NB4 (cell line): ENCODE measurements at regions not wholly inside any gene's neighbourhood (a gene's known extent, or its start where the extent isn't known, plus 50 kb on each side); places are given as distances from the start of the nearest gene placed in this dataset.

Source experiments
- DNase-seq: peaks from one replicate; pipeline ENCODE4 v3.0.0; 2010; ENCODE audit warnings: low read depth
- H3K4me3 ChIP-seq: one replicate; pipeline ENCODE4 v1.5.1; 2011; ENCODE audit warnings: mild to moderate bottlenecking, low read depth, low read length, moderate library complexity
- MYC ChIP-seq: IDR thresholded peaks from 2 replicates; pipeline ENCODE4 v1.6.1; 2011; ENCODE audit warnings: low read depth, low read length
- POLR2A ChIP-seq: IDR thresholded peaks from 2 replicates; pipeline ENCODE4 v1.6.1; 2011; ENCODE audit warnings: mild to moderate bottlenecking; ENCODE audit not compliant: insufficient read length; ENCODE audit errors: extremely low read depth
- TF ChIP-seq, protein P1 (sequence below): IDR thresholded peaks from 2 replicates; pipeline ENCODE4 v1.6.1; 2011; ENCODE audit warnings: low read depth, low read length
- TF ChIP-seq, protein P2 (sequence below): IDR thresholded peaks from one replicate; pipeline ENCODE4 v1.5.1; 2012; ENCODE audit warnings: low read depth, low read length

DNA sequence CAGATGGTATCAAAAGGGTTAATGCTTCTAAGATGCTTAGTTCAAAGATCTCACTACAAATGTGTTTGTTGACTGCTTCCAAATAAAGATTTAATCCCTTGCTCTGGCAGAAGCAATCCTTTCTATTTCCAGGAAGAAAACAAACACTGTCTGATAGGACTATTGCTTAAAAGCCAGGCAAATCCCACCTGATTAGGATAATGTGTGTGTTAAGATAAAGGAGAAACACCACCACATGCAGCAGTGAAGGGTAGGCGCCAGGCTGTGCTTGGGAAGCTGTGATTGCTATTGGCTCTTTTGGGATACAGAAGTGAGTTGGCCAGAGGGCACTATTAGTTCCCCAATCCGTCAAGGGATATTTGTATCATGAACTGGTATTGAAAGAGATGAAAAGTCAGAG, 62.8 kb upstream of the LRCH1 start:
- H3K4me3 ChIP-seq = no peak overlapping the region
- DNase-seq = no peak
- TF ChIP-seq, protein P1, sequence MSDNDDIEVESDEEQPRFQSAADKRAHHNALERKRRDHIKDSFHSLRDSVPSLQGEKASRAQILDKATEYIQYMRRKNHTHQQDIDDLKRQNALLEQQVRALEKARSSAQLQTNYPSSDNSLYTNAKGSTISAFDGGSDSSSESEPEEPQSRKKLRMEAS = no peak
- TF ChIP-seq, protein P2, sequence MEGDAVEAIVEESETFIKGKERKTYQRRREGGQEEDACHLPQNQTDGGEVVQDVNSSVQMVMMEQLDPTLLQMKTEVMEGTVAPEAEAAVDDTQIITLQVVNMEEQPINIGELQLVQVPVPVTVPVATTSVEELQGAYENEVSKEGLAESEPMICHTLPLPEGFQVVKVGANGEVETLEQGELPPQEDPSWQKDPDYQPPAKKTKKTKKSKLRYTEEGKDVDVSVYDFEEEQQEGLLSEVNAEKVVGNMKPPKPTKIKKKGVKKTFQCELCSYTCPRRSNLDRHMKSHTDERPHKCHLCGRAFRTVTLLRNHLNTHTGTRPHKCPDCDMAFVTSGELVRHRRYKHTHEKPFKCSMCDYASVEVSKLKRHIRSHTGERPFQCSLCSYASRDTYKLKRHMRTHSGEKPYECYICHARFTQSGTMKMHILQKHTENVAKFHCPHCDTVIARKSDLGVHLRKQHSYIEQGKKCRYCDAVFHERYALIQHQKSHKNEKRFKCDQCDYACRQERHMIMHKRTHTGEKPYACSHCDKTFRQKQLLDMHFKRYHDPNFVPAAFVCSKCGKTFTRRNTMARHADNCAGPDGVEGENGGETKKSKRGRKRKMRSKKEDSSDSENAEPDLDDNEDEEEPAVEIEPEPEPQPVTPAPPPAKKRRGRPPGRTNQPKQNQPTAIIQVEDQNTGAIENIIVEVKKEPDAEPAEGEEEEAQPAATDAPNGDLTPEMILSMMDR = no peak
- TF ChIP-seq MYC (no peak), POLR2A (no peak)

DNA sequence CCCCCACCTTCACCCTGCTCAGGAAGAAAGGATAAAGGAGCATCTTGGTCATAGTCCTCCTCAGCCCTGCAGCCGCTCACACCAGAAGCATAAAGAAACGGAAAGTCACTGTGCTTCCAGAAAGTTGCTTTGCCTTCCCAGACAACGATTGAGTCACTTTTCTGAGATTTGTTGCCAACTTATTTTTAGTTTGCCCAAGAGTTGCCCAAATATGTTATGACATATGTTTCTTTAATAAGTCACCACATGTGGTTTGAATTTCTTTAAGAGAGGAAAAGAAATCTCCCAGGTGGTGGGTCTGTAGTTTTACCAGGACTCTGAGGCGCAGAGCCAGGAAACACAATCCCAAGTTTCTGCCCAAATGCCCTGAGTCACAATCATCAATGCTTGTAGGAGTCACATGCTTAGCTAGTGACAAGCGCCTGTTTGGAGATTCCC, 63.4 kb upstream of the LRCH1 start:
- H3K4me3 ChIP-seq = no peak overlapping the region
- TF ChIP-seq MYC (no peak), POLR2A (no peak)
- TF ChIP-seq, protein P2 = no peak
- TF ChIP-seq, protein P1 = no peak
- no peak for DNase-seq

DNA sequence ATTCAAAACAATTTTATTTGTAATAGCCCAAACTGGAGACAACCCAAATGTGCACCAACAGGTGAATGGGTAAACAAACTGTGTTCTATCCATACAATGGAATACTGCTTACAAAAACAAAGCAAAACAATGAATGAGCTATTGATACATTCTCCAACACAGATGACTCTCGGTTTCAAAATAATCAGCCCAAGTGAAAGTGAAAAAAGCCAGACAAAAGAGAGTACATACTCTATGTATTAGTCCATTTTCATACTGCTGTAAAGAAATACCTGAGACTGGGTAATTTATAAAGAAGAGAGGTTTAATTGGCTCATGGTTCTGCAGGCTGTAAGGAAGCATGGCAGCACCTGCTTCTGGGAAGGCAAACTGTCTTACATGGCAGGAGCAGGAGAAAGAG, 65.2 kb upstream of the LRCH1 start:
- TF ChIP-seq, protein P2 = no peak
- TF ChIP-seq MYC = no peak
- no peak for TF ChIP-seq POLR2A
- TF ChIP-seq, protein P1 = no peak
- DNase-seq = no peak
- no peak overlapping the region for H3K4me3 ChIP-seq

DNA sequence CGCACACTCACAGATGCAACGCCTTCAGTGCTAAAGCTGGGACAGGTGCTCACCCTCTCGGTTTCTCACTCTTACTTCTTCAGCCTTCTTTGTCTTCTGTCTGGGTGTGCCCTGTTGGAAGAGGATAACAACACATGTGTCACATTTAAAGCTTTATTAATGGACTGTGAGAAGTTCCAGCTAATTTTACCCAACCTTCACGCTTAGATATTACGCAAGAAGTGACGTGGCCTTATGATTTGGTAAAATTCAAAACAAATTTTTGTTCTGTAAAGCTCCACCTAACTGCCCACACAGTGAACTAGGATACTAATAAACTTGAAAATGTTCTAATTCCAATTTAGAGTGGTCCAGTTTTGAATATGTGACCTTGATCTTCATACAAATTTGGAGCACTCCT, 66.7 kb upstream of the LRCH1 start:
- no peak for DNase-seq
- H3K4me3 ChIP-seq = no peak overlapping the region
- TF ChIP-seq POLR2A (no peak), MYC (no peak)
- TF ChIP-seq, protein P1 = no peak
- TF ChIP-seq, protein P2 = no peak

DNA sequence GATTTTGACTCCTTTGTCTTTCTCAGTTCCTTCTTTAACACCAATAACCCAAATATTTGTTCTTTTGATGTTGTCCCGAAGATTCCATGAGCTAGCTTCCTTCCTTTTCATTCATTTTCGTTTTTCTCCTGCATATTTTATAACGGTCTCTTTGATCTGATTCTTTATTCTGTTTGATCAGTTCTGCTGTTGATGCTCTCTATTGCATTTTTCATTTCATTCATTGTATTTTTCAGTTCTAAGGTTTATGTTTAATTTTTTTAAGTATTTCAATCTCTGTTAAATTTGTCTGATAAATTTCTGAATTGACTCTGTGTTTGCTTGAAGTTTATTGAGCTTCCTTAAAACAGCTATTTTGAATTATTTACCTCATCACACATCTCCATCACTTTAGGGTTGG, 68.4 kb upstream of the LRCH1 start:
- no peak for DNase-seq
- no peak for TF ChIP-seq POLR2A
- TF ChIP-seq, protein P1 = no peak
- TF ChIP-seq, protein P2 = no peak
- TF ChIP-seq MYC = no peak
- no peak overlapping the region for H3K4me3 ChIP-seq

DNA sequence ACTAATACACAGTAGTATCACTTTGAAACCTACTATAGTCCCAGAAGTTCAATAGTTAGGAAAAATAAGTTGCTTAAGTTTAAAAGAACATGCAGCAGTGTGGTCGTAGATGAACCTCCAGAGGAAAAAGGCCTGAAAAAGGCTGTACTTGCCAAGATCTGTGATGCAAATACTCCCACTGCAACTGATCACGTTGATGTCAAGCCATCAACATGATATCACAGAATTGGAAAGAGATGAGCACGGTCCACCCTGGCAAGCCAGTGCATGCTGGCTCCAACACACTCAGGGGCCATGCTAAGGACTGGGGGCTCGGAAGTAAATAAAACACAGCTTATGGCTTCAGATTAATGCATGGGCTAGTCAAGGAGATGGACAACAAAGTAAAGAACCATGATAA, 71.8 kb upstream of the LRCH1 start:
- TF ChIP-seq, protein P1 = no peak
- TF ChIP-seq MYC = no peak
- TF ChIP-seq POLR2A = no peak
- TF ChIP-seq, protein P2 = no peak
- no peak for DNase-seq
- H3K4me3 ChIP-seq = no peak overlapping the region
